H1 (cell line): ENCODE measurements at regions not wholly inside any gene's neighbourhood (a gene's known extent, or its start where the extent isn't known, plus 50 kb on each side); places are given as distances from the start of the nearest gene placed in this dataset.

ENCODE experiments used
- CTCF ChIA-PET: fragments of 300-600 bp; sonication (Branson Sonifier 250); formaldehyde crosslinking; loops from one replicate; lab custom pipeline; 2021; ENCODE audit not compliant: partially characterized antibody; lab: Charles Lee
- POLR2A ChIA-PET: fragments of 300-600 bp; sonication (Branson Sonifier 250); formaldehyde crosslinking; loops from one replicate; lab custom pipeline; 2021; ENCODE audit warnings: inconsistent platforms; ENCODE audit not compliant: partially characterized antibody; lab: Charles Lee
- DNase-seq, 2 experiments: peaks; one replicate each; pipeline versions ENCODE4 v3.0.0 to v3.0.0-alpha.2; 2010 to 2022; ENCODE audit warnings: low spot score in 2 of 2, low read depth in 1 of 2, mixed read lengths in 1 of 2
- FAIRE-seq: peaks from 2 replicates; lab custom pipeline; 2011; peaks lifted over from hg19 to GRCh38; lab: Jason Lieb, UNC
- H2AFZ ChIP-seq: 2 replicates; pipeline ENCODE4 v1.8.1; 2012; ENCODE audit warnings: low read length, inconsistent platforms
- H2AK5ac ChIP-seq: 2 replicates; pipeline ENCODE4 v1.6.1; 2013; ENCODE audit warnings: low read depth, low read length
- H2BK120ac ChIP-seq: replicated peaks from 2 replicates; pipeline ENCODE3; 2013; ENCODE audit warnings: low read depth, low read length, inconsistent platforms
- H2BK12ac ChIP-seq: 2 replicates; pipeline ENCODE4 v1.6.1; 2013; ENCODE audit warnings: low read depth, low read length
- H2BK15ac ChIP-seq: 2 replicates; pipeline ENCODE4 v1.6.1; 2013; ENCODE audit warnings: low read length
- H2BK20ac ChIP-seq: 2 replicates; pipeline ENCODE4 v1.6.1; 2013; ENCODE audit warnings: low read length
- H2BK5ac ChIP-seq: 2 replicates; pipeline ENCODE4 v1.6.1; 2013; ENCODE audit warnings: low read depth, low read length
- H3K14ac ChIP-seq: 2 replicates; pipeline ENCODE4 v1.6.1; 2013; ENCODE audit warnings: inconsistent platforms; ENCODE audit not compliant: insufficient read length
- H3K18ac ChIP-seq: 2 replicates; pipeline ENCODE4 v1.6.1; 2013; ENCODE audit warnings: low read length; ENCODE audit errors: extremely low read depth
- H3K23ac ChIP-seq: 2 replicates; pipeline ENCODE4 v1.6.1; 2013; ENCODE audit warnings: inconsistent platforms; ENCODE audit not compliant: insufficient read length
- H3K23me2 ChIP-seq: 2 replicates; pipeline ENCODE4 v1.6.1; 2013; ENCODE audit warnings: low read depth, low read length
- H3K27ac ChIP-seq: 2 replicates; pipeline ENCODE4 v1.6.1; 2011; ENCODE audit warnings: low read depth, low read length, inconsistent platforms
- H3K27me3 ChIP-seq, 4 experiments: replicated peaks in 1 of 4; 1 replicate in 1 of 4; 2 replicates in 3 of 4; pipeline versions ENCODE4 v1.6.1 to v1.8.1; 2011 to 2013; ENCODE audit warnings: low read length in 3 of 4, mild to moderate bottlenecking in 3 of 4, inconsistent platforms in 2 of 4, mixed read lengths in 2 of 4, moderate library complexity in 1 of 4; ENCODE audit not compliant: control insufficient read depth in 3 of 4, insufficient read depth in 3 of 4; ENCODE audit errors: extremely low read depth in 1 of 4
- H3K36me3 ChIP-seq, 4 experiments: 2 replicates each; pipeline versions ENCODE4 v1.6.1 to v1.8.1; 2011 to 2013; ENCODE audit warnings: mild to moderate bottlenecking in 4 of 4, low read length in 3 of 4, moderate library complexity in 2 of 4, control low read depth in 1 of 4, inconsistent platforms in 1 of 4; ENCODE audit not compliant: insufficient read depth in 4 of 4, control insufficient read depth in 2 of 4
- H3K4ac ChIP-seq: replicated peaks from 2 replicates; pipeline ENCODE3; 2013; ENCODE audit warnings: low read length, low read depth, mixed read lengths, inconsistent platforms; ENCODE audit not compliant: insufficient read length
- H3K4me1 ChIP-seq, 4 experiments: replicated peaks in 1 of 4; 1 replicate in 1 of 4; 2 replicates in 3 of 4; pipeline versions ENCODE4 v1.6.1 to v1.8.1; 2011 to 2013; ENCODE audit warnings: low read length in 3 of 4, inconsistent platforms in 2 of 4, mixed read lengths in 1 of 4; ENCODE audit not compliant: insufficient read depth in 4 of 4, control insufficient read depth in 3 of 4
- H3K4me2 ChIP-seq, 2 experiments: 2 replicates each; pipeline versions ENCODE4 v1.6.1 to v1.8.1; 2011 to 2013; ENCODE audit warnings: low read depth in 2 of 2, low read length in 2 of 2, control low read depth in 1 of 2, inconsistent platforms in 1 of 2, mild to moderate bottlenecking in 1 of 2; ENCODE audit not compliant: insufficient read depth in 1 of 2
- H3K4me3 ChIP-seq, 4 experiments: fragments of 200-600, 300-600 bp in 1 of 4; sonication (generic), shearing (Covaris generic), sonication (Bioruptor Twin) in 1 of 4; 2 replicates each; pipeline versions ENCODE4 v1.5.1 to v1.8.1; 2011 to 2016; ENCODE audit warnings: low read length in 4 of 4, low read depth in 3 of 4, control low read depth in 2 of 4, inconsistent platforms in 2 of 4, mild to moderate bottlenecking in 2 of 4, mixed read lengths in 1 of 4, moderate library complexity in 1 of 4; ENCODE audit not compliant: insufficient read depth in 2 of 4; ENCODE audit errors: extremely low read depth in 1 of 4
- H3K56ac ChIP-seq: replicated peaks from 2 replicates; pipeline ENCODE3; 2013; ENCODE audit warnings: low read depth, mild to moderate bottlenecking, mixed read lengths, low read length, inconsistent platforms; ENCODE audit not compliant: insufficient read length
- H3K79me1 ChIP-seq: 2 replicates; pipeline ENCODE4 v1.6.1; 2013; ENCODE audit warnings: low read depth, low read length, control low read depth
- H3K79me2 ChIP-seq, 2 experiments: 2 replicates each; pipeline versions ENCODE4 v1.6.1 to v1.8.1; 2012 to 2013; ENCODE audit warnings: low read length in 2 of 2, mild to moderate bottlenecking in 2 of 2, inconsistent platforms in 1 of 2; ENCODE audit not compliant: insufficient read depth in 2 of 2, control insufficient read depth in 1 of 2
- H3K9ac ChIP-seq, 4 experiments: replicated peaks in 1 of 4; 1 replicate in 1 of 4; 2 replicates in 3 of 4; pipeline versions ENCODE4 v1.6.1 to v1.8.1; 2011 to 2013; ENCODE audit warnings: low read depth in 3 of 4, low read length in 3 of 4, control low read depth in 2 of 4, mild to moderate bottlenecking in 2 of 4, moderate library complexity in 2 of 4, inconsistent platforms in 1 of 4; ENCODE audit errors: extremely low read depth in 1 of 4
- H3K9me3 ChIP-seq, 2 experiments: 2 replicates each; pipeline versions ENCODE4 v1.6.1 to v1.8.1; 2012 to 2013; ENCODE audit warnings: mild to moderate bottlenecking in 2 of 2, moderate library complexity in 2 of 2, control low read depth in 1 of 2, inconsistent platforms in 1 of 2, low read depth in 1 of 2, low read length in 1 of 2, mixed read lengths in 1 of 2; ENCODE audit not compliant: insufficient read depth in 2 of 2
- H4K20me1 ChIP-seq, 2 experiments: replicated peaks in 1 of 2; 2 replicates each; pipeline versions ENCODE3 to v1.8.1; 2011 to 2013; ENCODE audit warnings: inconsistent platforms in 2 of 2, low read length in 2 of 2, mild to moderate bottlenecking in 1 of 2; ENCODE audit not compliant: insufficient read depth in 2 of 2, control insufficient read depth in 1 of 2
- H4K5ac ChIP-seq: 2 replicates; pipeline ENCODE4 v1.6.1; 2013; ENCODE audit warnings: low read length, low read depth, mixed read lengths, inconsistent platforms; ENCODE audit not compliant: insufficient read length
- H4K8ac ChIP-seq: 2 replicates; pipeline ENCODE4 v1.8.0; 2013; ENCODE audit warnings: mild to moderate bottlenecking, moderate library complexity, low read length, inconsistent platforms; ENCODE audit not compliant: insufficient read depth; ENCODE audit errors: extremely low read depth
- H4K91ac ChIP-seq: replicated peaks from 2 replicates; pipeline ENCODE3; 2013; ENCODE audit warnings: low read length, mixed read lengths, inconsistent platforms; ENCODE audit not compliant: insufficient read length
- CEBPB ChIP-seq: IDR thresholded peaks from 2 replicates; pipeline ENCODE4 v1.6.1; 2012; ENCODE audit warnings: low read depth, low read length
- CHD1 ChIP-seq: IDR thresholded peaks from 2 replicates; pipeline ENCODE4 v1.6.1; 2012; ENCODE audit warnings: low read depth, low read length, improper control_type of control experiment
- CTCF ChIP-seq, 3 experiments: IDR thresholded peaks; 1 replicate in 2 of 3; 2 replicates in 1 of 3; pipeline versions ENCODE4 v1.5.1 to v1.6.1; 2011; ENCODE audit warnings: low read length in 3 of 3, mild to moderate bottlenecking in 3 of 3, inconsistent platforms in 2 of 3, low read depth in 1 of 3, moderate library complexity in 1 of 3; ENCODE audit not compliant: insufficient read depth in 1 of 3; ENCODE audit errors: control extremely low read depth in 1 of 3
- GTF2F1 ChIP-seq: IDR thresholded peaks from 2 replicates; pipeline ENCODE4 v1.6.1; 2012; ENCODE audit warnings: low read depth, low read length, improper control_type of control experiment, borderline replicate concordance
- KDM5A ChIP-seq: fragments of 200-600 bp; IDR thresholded peaks from 2 replicates; pipeline ENCODE4 v1.7.1; 2012; ENCODE audit warnings: mild to moderate bottlenecking, low read length, inconsistent platforms, mixed read lengths
- PHF8 ChIP-seq: fragments of 200-600 bp; sonication (generic); conservative IDR thresholded peaks from 2 replicates; pipeline ENCODE4 v1.7.1; 2012; ENCODE audit warnings: low read depth, mild to moderate bottlenecking, inconsistent platforms, low read length, moderate library complexity
- RXRA ChIP-seq: IDR thresholded peaks from 2 replicates; pipeline ENCODE4 v1.6.1; 2011; ENCODE audit warnings: low read depth, mild to moderate bottlenecking, low read length, moderate library complexity; ENCODE audit not compliant: insufficient read depth
- SAP30 ChIP-seq: fragments of 300-600 bp; sonication (generic); IDR thresholded peaks from 2 replicates; pipeline ENCODE4 v1.7.1; 2012; ENCODE audit warnings: low read length, moderate library complexity, mild to moderate bottlenecking, inconsistent platforms; ENCODE audit not compliant: insufficient read depth, insufficient replicate concordance
- SIRT6 ChIP-seq: IDR thresholded peaks from one replicate; pipeline ENCODE4 v1.7.1; 2012; ENCODE audit warnings: low read length, inconsistent platforms
- TAF7 ChIP-seq: optimal IDR thresholded peaks from 2 replicates; pipeline ENCODE3; 2011; ENCODE audit warnings: low read depth, mild to moderate bottlenecking, inconsistent platforms, low read length, moderate library complexity, borderline replicate concordance
- TBP ChIP-seq: IDR thresholded peaks from 2 replicates; pipeline ENCODE4 v1.6.1; 2011; ENCODE audit warnings: low read depth, low read length, improper control_type of control experiment
- YY1 ChIP-seq: IDR thresholded peaks from 2 replicates; pipeline ENCODE4 v1.6.1; 2011; ENCODE audit warnings: low read depth, mild to moderate bottlenecking, low read length
- WGBS, 2 experiments: shearing (Covaris generic) in 1 of 2; methylation state at CpG; one replicate each; pipeline versions ENCODE4 v1.1.6 to v1.1.7; 2013 to 2015; ENCODE audit warnings: low lambda C conversion rate in 2 of 2, mixed read lengths in 2 of 2, inconsistent platforms in 1 of 2, low coverage in 1 of 2, missing lambda C conversion rate in 1 of 2; ENCODE audit not compliant: insufficient replicate concordance in 2 of 2, insufficient coverage in 1 of 2, insufficient read length in 1 of 2; ENCODE audit errors: extremely low coverage in 1 of 2, missing lambda C conversion rate in 1 of 2; 5-methylcytosine and 5-hydroxymethylcytosine counted together

- no peak for FAIRE-seq
- H2BK12ac ChIP-seq: no peak overlapping the region
- H3K4me3 ChIP-seq: no peak overlapping the region
- TF ChIP-seq SAP30 (no peak), CTCF (IDR thresholded peaks at IDR 0.05; ENCODE audit: control extremely low read depth in 1 of 3, insufficient read depth in 1 of 3, low read depth in 1 of 3, low read length in 3 of 3) (no peak), YY1 (no peak), CHD1 (no peak), RXRA (no peak), TAF7 (no peak), CEBPB (no peak), TBP (no peak), PHF8 (no peak), SIRT6 (no peak), KDM5A (no peak), GTF2F1 (no peak)
These were observed 226.7 kb upstream of the SYNDIG1 start for GRCh38 chr20:24242763-24243162.

More at GRCh38 chr20:24242763-24243162, 226.7 kb upstream of the SYNDIG1 start:
- H3K4me1 ChIP-seq: no peaks in the 10 kb centered on the region
- H2BK15ac ChIP-seq: peak overlapping the region; percentile 85; the same call in 1 of the 2 replicates
- no peak overlapping the region for H3K9ac ChIP-seq
- no peaks in the 10 kb centered on the region for H3K79me2 ChIP-seq
- ChIA-PET CTCF (no interaction called here), POLR2A (interaction anchor here (0.7 kb wide), 1 partner anchor 11 kb away, joined by 3 read pairs; no protein-coding TSS in a partner anchor)
- H4K91ac ChIP-seq: peak overlapping the region; percentile 39
- no peak overlapping the region for H2BK20ac ChIP-seq
- H3K56ac ChIP-seq: no peak overlapping the region
- no peak overlapping the region for H4K5ac ChIP-seq
- H2BK5ac ChIP-seq: no peak overlapping the region
- H3K23me2 ChIP-seq: no peaks in the 10 kb centered on the region
- H3K36me3 ChIP-seq: no peaks in the 10 kb centered on the region
- H4K20me1 ChIP-seq: peaks cover 0 to 2% of the 10 kb centered on the region in 2 experiments
- no peak overlapping the region for H2BK120ac ChIP-seq
- no peaks in the 10 kb centered on the region for H3K27me3 ChIP-seq
- no peak overlapping the region for H4K8ac ChIP-seq
- no peak overlapping the region for H2AFZ ChIP-seq
- no peak overlapping the region for H3K4ac ChIP-seq
- H3K14ac ChIP-seq: no peak overlapping the region
- 85% methylated on average over 4 of the region's 4 CpGs; no CpG with 5 or more reads in 1 of the 2 experiments for WGBS, 2 experiments
- H3K4me2 ChIP-seq: no peak overlapping the region
- no peak overlapping the region for H3K18ac ChIP-seq
- H3K27ac ChIP-seq: no peak overlapping the region
- no peak for DNase-seq
- H2AK5ac ChIP-seq: no peak overlapping the region
- no peak overlapping the region for H3K23ac ChIP-seq
- 0 out of 4 replicates have a peak, but pooled peaks cover 0 to 2% of the 10 kb centered on the region in 2 experiments for H3K9me3 ChIP-seq
- H3K79me1 ChIP-seq: no peaks in the 10 kb centered on the region
